22Rv1 (cell line): ENCODE measurements at regions not wholly inside any gene's neighbourhood (a gene's known extent, or its start where the extent isn't known, plus 50 kb on each side); places are given as distances from the start of the nearest gene placed in this dataset.
"Not testable (repeated sequence)": the region's sequence is repeated elsewhere in the genome, so short reads cannot be mapped to it uniquely, and the experiment has no call there.

Experiments
- H3K27ac ChIP-seq: fragments of 450-650 bp; 2 replicates; pipeline ENCODE4 v1.5.1; 2017
- CTCF ChIP-seq: fragments of 450-650 bp; IDR thresholded peaks from 2 replicates; pipeline ENCODE4 v1.5.1; 2017; ENCODE audit warnings: mild to moderate bottlenecking
- ZFX ChIP-seq: fragments of 450-650 bp; IDR thresholded peaks from 2 replicates; pipeline ENCODE4 v1.6.1; 2017; ENCODE audit warnings: antibody characterized with exemption, borderline replicate concordance

- no peak overlapping the region for H3K27ac ChIP-seq
- TF ChIP-seq ZFX (no peak), CTCF (no peak)
Measured at GRCh38 chr11:96863520-96863919, 473.7 kb downstream of the JRKL start.

- H3K27ac ChIP-seq = no peak overlapping the region
- TF ChIP-seq CTCF (no peak), ZFX (no peak)
Measured at GRCh38 chr11:96865020-96865419, 475.2 kb downstream of the JRKL start.

GRCh38 chr11:96869207-96869606 lies 479.4 kb downstream of the JRKL start:
- no peak overlapping the region for H3K27ac ChIP-seq
- TF ChIP-seq ZFX = no peak
- TF ChIP-seq CTCF = no peak

GRCh38 chr11:96875712-96876111 lies 485.9 kb downstream of the JRKL start:
- no peak overlapping the region for H3K27ac ChIP-seq
- TF ChIP-seq ZFX (no peak), CTCF (no peak)

- no peak overlapping the region for H3K27ac ChIP-seq
- TF ChIP-seq ZFX (no peak), CTCF (no peak)
Measured at GRCh38 chr11:96878299-96879051, 488.7 kb downstream of the JRKL start.

GRCh38 chr11:96882622-96883021 lies 492.8 kb downstream of the JRKL start:
- not testable (repeated sequence) for H3K27ac ChIP-seq

- H3K27ac ChIP-seq = no peak overlapping the region
- TF ChIP-seq CTCF (no peak), ZFX (no peak)
Measured at GRCh38 chr11:96885405-96885804, 495.6 kb downstream of the JRKL start.

GRCh38 chr11:96885912-96886311 lies 496.1 kb downstream of the JRKL start:
- TF ChIP-seq ZFX = no peak
- no peak for TF ChIP-seq CTCF
- H3K27ac ChIP-seq = no peak overlapping the region
